ENCODE measurements at regions not wholly inside any gene's neighbourhood (a gene's known extent, or its start where the extent isn't known, plus 50 kb on each side); places are given as distances from the start of the nearest gene placed in this dataset.

GRCh38 chr5:103472830-103473229 lies 89.8 kb downstream of the NUDT12 start:
- intact Hi-C loops (cut with micrococcal nuclease): no loop called here
- no peak for TF ChIP-seq CTCF (IDR thresholded peaks at IDR 0.05)
- 60% methylated on average over 1 of the region's 1 CpG for WGBS (ENCODE audit: insufficient coverage)
- ATAC-seq: no peak
- H3K9me3 Mint-ChIP-seq: no peaks in the 10 kb centered on the region
- DNase-seq: no peak
- Histone ChIP-seq H3K27me3 (ENCODE audit: control insufficient read depth, insufficient read depth, low read length) (no peaks in the 10 kb centered on the region), H3K36me3 (ENCODE audit: control insufficient read depth, insufficient read depth, low read length) (no peaks in the 10 kb centered on the region), H3K4me3 (ENCODE audit: low read length) (no peak overlapping the region), H3K27ac (ENCODE audit: low read length) (no peak overlapping the region), H3K9me3 (ENCODE audit: control insufficient read depth, insufficient read depth, low read length) (no peaks in the 10 kb centered on the region), H3K4me1 (ENCODE audit: control insufficient read depth, insufficient read depth, low read length) (no peaks in the 10 kb centered on the region)
- H3K27ac Mint-ChIP-seq: no peak overlapping the region
- no peaks in the 10 kb centered on the region for H3K36me3 Mint-ChIP-seq
- peaks cover 0 to 20% of the 10 kb centered on the region in 2 donors for H3K27me3 Mint-ChIP-seq (ENCODE audit: low read depth in 2 of 2)
- no peak overlapping the region for H3K4me3 Mint-ChIP-seq
- no peaks in the 10 kb centered on the region for H3K4me1 Mint-ChIP-seq

DNA sequence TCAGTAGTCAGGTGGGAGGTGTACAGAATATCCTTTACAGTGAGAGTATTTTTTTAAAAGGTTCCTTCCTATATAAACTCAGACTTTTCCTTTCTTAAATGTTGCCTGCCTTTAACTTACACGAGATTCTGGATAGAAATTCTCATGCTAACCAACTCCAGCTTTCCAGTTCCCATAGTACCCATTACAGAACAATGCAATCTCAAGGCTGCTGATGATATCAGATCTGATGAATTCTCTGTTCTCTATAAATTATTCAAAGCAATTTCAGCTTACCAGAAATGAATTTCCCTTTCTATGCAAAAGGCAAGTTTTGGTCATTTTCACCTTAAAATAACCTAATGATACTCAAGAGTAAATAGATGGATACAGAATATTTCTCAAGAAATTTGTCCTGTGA lies 90.3 kb downstream of the NUDT12 start:
- Histone ChIP-seq H3K4me1 (ENCODE audit: control insufficient read depth, insufficient read depth, low read length) (no peaks in the 10 kb centered on the region), H3K36me3 (ENCODE audit: control insufficient read depth, insufficient read depth, low read length) (no peaks in the 10 kb centered on the region), H3K9me3 (ENCODE audit: control insufficient read depth, insufficient read depth, low read length) (no peaks in the 10 kb centered on the region), H3K27ac (ENCODE audit: low read length) (no peak overlapping the region), H3K4me3 (ENCODE audit: low read length) (no peak overlapping the region), H3K27me3 (ENCODE audit: control insufficient read depth, insufficient read depth, low read length) (no peaks in the 10 kb centered on the region)
- Mint-ChIP-seq H3K36me3 (no peaks in the 10 kb centered on the region), H3K27ac (no peak overlapping the region), H3K4me1 (no peaks in the 10 kb centered on the region), H3K4me3 (no peak overlapping the region), H3K9me3 (no peaks in the 10 kb centered on the region), H3K27me3 (ENCODE audit: low read depth in 2 of 2) (peaks cover 0 to 20% of the 10 kb centered on the region in 2 donors)
- intact Hi-C loops (cut with micrococcal nuclease): no loop called here
- no peak for ATAC-seq
- WGBS (ENCODE audit: insufficient coverage): 78% methylated on average over 1 of the region's 1 CpG
- DNase-seq: no peak
- TF ChIP-seq CTCF (IDR thresholded peaks at IDR 0.05): no peak

DNA sequence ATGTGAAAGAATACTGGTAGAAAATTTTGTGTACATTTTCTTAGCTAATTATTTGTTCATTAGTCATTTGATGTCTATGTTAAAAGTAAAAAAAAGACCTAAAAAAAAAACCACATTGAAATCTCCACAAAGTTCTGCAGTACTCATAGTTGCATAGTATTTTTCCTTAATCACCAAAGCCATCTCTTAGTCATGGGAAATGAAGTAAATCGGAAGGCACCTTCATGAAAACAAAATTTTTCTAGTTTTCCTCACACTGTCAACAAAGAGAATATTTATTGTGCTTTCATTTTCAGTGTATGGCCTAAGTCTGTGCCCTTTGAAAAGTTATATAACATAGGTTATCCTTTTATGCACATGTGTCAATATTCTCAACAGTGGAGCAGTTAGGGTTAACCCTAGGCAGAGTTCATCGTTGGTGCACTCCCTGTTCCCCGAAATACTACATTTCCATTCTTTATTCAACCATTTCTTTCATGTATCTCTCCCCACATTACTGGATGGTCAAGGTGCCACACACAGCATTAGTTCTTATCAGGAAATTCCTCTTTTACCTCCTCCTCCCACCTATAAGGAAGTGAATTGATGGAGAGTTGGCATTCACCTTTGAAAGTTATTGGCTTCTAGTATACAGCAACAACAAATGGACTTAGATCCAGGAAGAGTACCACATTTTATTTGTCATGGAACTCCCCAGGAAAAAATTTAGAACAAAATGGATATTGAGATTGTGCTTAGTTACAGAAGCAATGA lies 93.1 kb downstream of the NUDT12 start:
- Mint-ChIP-seq H3K27me3 (ENCODE audit: low read depth in 2 of 2) (peaks cover 4 to 14% of the 10 kb centered on the region in 2 donors), H3K9me3 (no peaks in the 10 kb centered on the region), H3K27ac (no peak overlapping the region), H3K4me1 (no peaks in the 10 kb centered on the region), H3K4me3 (no peak overlapping the region), H3K36me3 (no peaks in the 10 kb centered on the region)
- intact Hi-C loops (cut with micrococcal nuclease): no loop called here
- Histone ChIP-seq H3K4me3 (ENCODE audit: low read length) (no peak overlapping the region), H3K27ac (ENCODE audit: low read length) (no peak overlapping the region), H3K27me3 (ENCODE audit: control insufficient read depth, insufficient read depth, low read length) (no peaks in the 10 kb centered on the region), H3K4me1 (ENCODE audit: control insufficient read depth, insufficient read depth, low read length) (no peaks in the 10 kb centered on the region), H3K9me3 (ENCODE audit: control insufficient read depth, insufficient read depth, low read length) (no peaks in the 10 kb centered on the region), H3K36me3 (ENCODE audit: control insufficient read depth, insufficient read depth, low read length) (no peaks in the 10 kb centered on the region)
- no peak for TF ChIP-seq CTCF (IDR thresholded peaks at IDR 0.05)
- WGBS (ENCODE audit: insufficient coverage): 83% methylated on average over 2 of the region's 3 CpGs
- no peak for ATAC-seq
- DNase-seq: no peak

DNA sequence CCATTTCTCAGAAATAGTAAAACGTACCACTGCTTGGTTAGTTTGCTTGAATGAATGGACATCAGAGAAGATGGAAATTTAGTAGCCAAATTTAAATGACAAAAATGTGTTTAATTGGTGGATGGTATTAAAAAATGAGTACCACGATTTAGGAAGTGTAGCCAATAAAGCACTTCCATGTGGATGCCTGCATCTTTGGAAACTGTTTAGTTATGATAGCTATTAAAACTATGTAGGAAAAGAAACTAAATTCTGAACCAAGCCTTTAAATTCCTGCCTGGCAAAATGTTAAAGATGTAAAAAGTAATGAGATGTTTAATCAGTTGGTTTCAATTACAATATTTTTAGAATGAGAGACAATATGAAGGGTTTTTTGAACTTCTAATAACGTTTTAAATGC lies 94.8 kb downstream of the NUDT12 start:
- H3K4me1 Mint-ChIP-seq: no peaks in the 10 kb centered on the region
- Histone ChIP-seq H3K4me1 (ENCODE audit: control insufficient read depth, insufficient read depth, low read length) (no peaks in the 10 kb centered on the region), H3K36me3 (ENCODE audit: control insufficient read depth, insufficient read depth, low read length) (no peaks in the 10 kb centered on the region), H3K4me3 (ENCODE audit: low read length) (no peak overlapping the region), H3K27me3 (ENCODE audit: control insufficient read depth, insufficient read depth, low read length) (no peaks in the 10 kb centered on the region), H3K27ac (ENCODE audit: low read length) (no peak overlapping the region), H3K9me3 (ENCODE audit: control insufficient read depth, insufficient read depth, low read length) (no peaks in the 10 kb centered on the region)
- no peak overlapping the region for H3K4me3 Mint-ChIP-seq
- no peak for ATAC-seq
- H3K27me3 Mint-ChIP-seq (ENCODE audit: low read depth in 2 of 2): peaks cover 4 to 14% of the 10 kb centered on the region in 2 donors
- WGBS (ENCODE audit: insufficient coverage): 76% methylated on average over 2 of the region's 3 CpGs
- TF ChIP-seq CTCF (IDR thresholded peaks at IDR 0.05): no peak
- no peaks in the 10 kb centered on the region for H3K36me3 Mint-ChIP-seq
- intact Hi-C loops (cut with micrococcal nuclease): no loop called here
- H3K9me3 Mint-ChIP-seq: no peaks in the 10 kb centered on the region
- no peak for DNase-seq
- no peak overlapping the region for H3K27ac Mint-ChIP-seq

Measured in natural killer cell (primary cell).